ENCODE measurements at regions not wholly inside any gene's neighbourhood (a gene's known extent, or its start where the extent isn't known, plus 50 kb on each side); places are given as distances from the start of the nearest gene placed in this dataset.

GRCh38 chr18:46424898-46425297, 232.1 kb downstream of the LOXHD1 start:
- DNase-seq (ENCODE audit: low spot score) = peak; percentile 35
- H3K4ac ChIP-seq (ENCODE audit: low read length) = no peak overlapping the region
- no peak overlapping the region for H2BK120ac ChIP-seq (ENCODE audit: low read depth, low read length)
- H3K4me2 ChIP-seq (ENCODE audit: insufficient read depth, low read length, poor library complexity, severe bottlenecking) = no peak overlapping the region
- no peak overlapping the region for H4K8ac ChIP-seq (ENCODE audit: low read depth, low read length)
- no peaks in the 10 kb centered on the region for H3K27me3 ChIP-seq (ENCODE audit: control insufficient read depth in 3 of 3, insufficient read depth in 3 of 3, low read depth in 1 of 3, low read length in 3 of 3)
- no peak overlapping the region for H2BK15ac ChIP-seq (ENCODE audit: low read length)
- no peak overlapping the region for H3K4me3 ChIP-seq (ENCODE audit: low read length in 2 of 2)
- peak overlapping the region; percentile 64 for H3K18ac ChIP-seq (ENCODE audit: low read length)
- peak overlapping the region; percentile 20 for H2AK5ac ChIP-seq (ENCODE audit: low read depth, low read length)
- no peak overlapping the region for H2BK12ac ChIP-seq (ENCODE audit: low read length)
- peaks cover 2 to 4% of the 10 kb centered on the region in 2 donors for H3K9me3 ChIP-seq (replicated peaks in 1 of 2; ENCODE audit: control insufficient read depth in 2 of 2, insufficient read depth in 1 of 2, low read depth in 1 of 2, low read length in 2 of 2)
- H3K27ac ChIP-seq (replicated peaks; ENCODE audit: low read length) = no peak overlapping the region
- H2AFZ ChIP-seq (ENCODE audit: low read length) = no peak overlapping the region
- no CpG with 5 or more reads among the region's 8 CpGs for WGBS, 2 donors (ENCODE audit: extremely low coverage in 2 of 2, insufficient read length in 2 of 2, insufficient replicate concordance in 1 of 2)
- peaks cover 0 to 23% of the 10 kb centered on the region in 2 donors for H3K4me1 ChIP-seq (ENCODE audit: control insufficient read depth in 2 of 2, insufficient read depth in 1 of 2, low read depth in 1 of 2, low read length in 2 of 2)
- no peak overlapping the region for H3K14ac ChIP-seq (ENCODE audit: low read length)
- H3K79me1 ChIP-seq (ENCODE audit: low read depth, low read length) = peaks cover 5% of the 10 kb centered on the region
- no peak overlapping the region for H3K23ac ChIP-seq (ENCODE audit: low read depth, low read length, poor library complexity)
- H2BK5ac ChIP-seq (ENCODE audit: low read length) = no peak overlapping the region
- no peak overlapping the region for H4K91ac ChIP-seq (ENCODE audit: low read depth, low read length, poor library complexity)
- H3K9ac ChIP-seq (ENCODE audit: low read depth, low read length, poor library complexity) = no peak overlapping the region
- peaks cover 2 to 5% of the 10 kb centered on the region in 2 donors for H3K36me3 ChIP-seq (replicated peaks in 1 of 2; ENCODE audit: control insufficient read depth in 2 of 2, insufficient read depth in 2 of 2, low read length in 2 of 2)

- peak overlapping the region; percentile 20 for H2AK5ac ChIP-seq (ENCODE audit: low read depth, low read length)
- H3K9ac ChIP-seq (ENCODE audit: low read depth, low read length, poor library complexity) = no peak overlapping the region
- no peak overlapping the region for H3K4me2 ChIP-seq (ENCODE audit: insufficient read depth, low read length, poor library complexity, severe bottlenecking)
- H3K4me1 ChIP-seq (ENCODE audit: control insufficient read depth in 2 of 2, insufficient read depth in 1 of 2, low read depth in 1 of 2, low read length in 2 of 2) = peaks cover 0 to 23% of the 10 kb centered on the region in 2 donors
- no peak overlapping the region for H2BK15ac ChIP-seq (ENCODE audit: low read length)
- H3K27me3 ChIP-seq (ENCODE audit: control insufficient read depth in 3 of 3, insufficient read depth in 3 of 3, low read depth in 1 of 3, low read length in 3 of 3) = no peaks in the 10 kb centered on the region
- H3K4me3 ChIP-seq (ENCODE audit: low read length in 2 of 2) = no peak overlapping the region
- peaks cover 5% of the 10 kb centered on the region for H3K79me1 ChIP-seq (ENCODE audit: low read depth, low read length)
- no peak overlapping the region for H3K18ac ChIP-seq (ENCODE audit: low read length)
- no peak overlapping the region for H2BK120ac ChIP-seq (ENCODE audit: low read depth, low read length)
- no peak overlapping the region for H2BK12ac ChIP-seq (ENCODE audit: low read length)
- no peak overlapping the region for H4K91ac ChIP-seq (ENCODE audit: low read depth, low read length, poor library complexity)
- no peak overlapping the region for H3K14ac ChIP-seq (ENCODE audit: low read length)
- H3K36me3 ChIP-seq (replicated peaks in 1 of 2; ENCODE audit: control insufficient read depth in 2 of 2, insufficient read depth in 2 of 2, low read length in 2 of 2) = peaks cover 0 to 5% of the 10 kb centered on the region in 2 donors
- no peak for DNase-seq (ENCODE audit: low spot score)
- H4K8ac ChIP-seq (ENCODE audit: low read depth, low read length) = no peak overlapping the region
- whole genome bisulfite sequencing, 2 donors (ENCODE audit: extremely low coverage in 2 of 2, insufficient read length in 2 of 2, insufficient replicate concordance in 1 of 2) = no CpG with 5 or more reads among the region's 3 CpGs
- H3K27ac ChIP-seq (replicated peaks; ENCODE audit: low read length) = no peak overlapping the region
- H2BK5ac ChIP-seq (ENCODE audit: low read length) = no peak overlapping the region
- peaks cover 2 to 4% of the 10 kb centered on the region in 2 donors for H3K9me3 ChIP-seq (replicated peaks in 1 of 2; ENCODE audit: control insufficient read depth in 2 of 2, insufficient read depth in 1 of 2, low read depth in 1 of 2, low read length in 2 of 2)
- H2AFZ ChIP-seq (ENCODE audit: low read length) = no peak overlapping the region
- no peak overlapping the region for H3K4ac ChIP-seq (ENCODE audit: low read length)
- peak overlapping the region; percentile 7 for H3K23ac ChIP-seq (ENCODE audit: low read depth, low read length, poor library complexity)
Measured at GRCh38 chr18:46425511-46425910, 231.5 kb downstream of the LOXHD1 start.

- Histone ChIP-seq H3K36me3 (replicated peaks in 1 of 2; ENCODE audit: control insufficient read depth in 2 of 2, insufficient read depth in 2 of 2, low read length in 2 of 2) (peaks cover 0 to 3% of the 10 kb centered on the region in 2 donors), H3K9me3 (replicated peaks in 1 of 2; ENCODE audit: control insufficient read depth in 2 of 2, insufficient read depth in 1 of 2, low read depth in 1 of 2, low read length in 2 of 2) (peaks cover 2 to 4% of the 10 kb centered on the region in 2 donors), H2AFZ (ENCODE audit: low read length) (no peak overlapping the region), H3K4me1 (ENCODE audit: control insufficient read depth in 2 of 2, insufficient read depth in 1 of 2, low read depth in 1 of 2, low read length in 2 of 2) (peaks cover under 1 to 24% of the 10 kb centered on the region in 2 donors), H3K4me2 (ENCODE audit: insufficient read depth, low read length, poor library complexity, severe bottlenecking) (no peak overlapping the region), H3K9ac (ENCODE audit: low read depth, low read length, poor library complexity) (no peak overlapping the region), H2BK12ac (ENCODE audit: low read length) (no peak overlapping the region), H4K8ac (ENCODE audit: low read depth, low read length) (no peak overlapping the region), H3K4me3 (ENCODE audit: low read length in 2 of 2) (no peak overlapping the region), H3K18ac (ENCODE audit: low read length) (no peak overlapping the region), H2BK15ac (ENCODE audit: low read length) (no peak overlapping the region), H3K27ac (replicated peaks; ENCODE audit: low read length) (no peak overlapping the region), H2BK120ac (ENCODE audit: low read depth, low read length) (no peak overlapping the region), H4K91ac (ENCODE audit: low read depth, low read length, poor library complexity) (no peak overlapping the region), H3K27me3 (ENCODE audit: control insufficient read depth in 3 of 3, insufficient read depth in 3 of 3, low read depth in 1 of 3, low read length in 3 of 3) (no peaks in the 10 kb centered on the region), H3K23ac (ENCODE audit: low read depth, low read length, poor library complexity) (no peak overlapping the region), H3K14ac (ENCODE audit: low read length) (no peak overlapping the region), H2AK5ac (ENCODE audit: low read depth, low read length) (no peak overlapping the region), H3K79me1 (ENCODE audit: low read depth, low read length) (peaks cover 5% of the 10 kb centered on the region), H3K4ac (ENCODE audit: low read length) (no peak overlapping the region), H2BK5ac (ENCODE audit: low read length) (no peak overlapping the region)
- WGBS, 2 donors (ENCODE audit: extremely low coverage in 2 of 2, insufficient read length in 2 of 2, insufficient replicate concordance in 1 of 2) = no CpG with 5 or more reads among the region's 5 CpGs
- no peak for DNase-seq (ENCODE audit: low spot score)
Measured at GRCh38 chr18:46426021-46426678, 230.9 kb downstream of the LOXHD1 start.

GRCh38 chr18:46426679-46427047, 230.4 kb downstream of the LOXHD1 start:
- H3K4ac ChIP-seq (ENCODE audit: low read length) = no peak overlapping the region
- H2BK5ac ChIP-seq (ENCODE audit: low read length) = no peak overlapping the region
- H2BK12ac ChIP-seq (ENCODE audit: low read length) = no peak overlapping the region
- no CpG with 5 or more reads among the region's 1 CpG for WGBS, 2 donors (ENCODE audit: extremely low coverage in 2 of 2, insufficient read length in 2 of 2, insufficient replicate concordance in 1 of 2)
- H2BK120ac ChIP-seq (ENCODE audit: low read depth, low read length) = no peak overlapping the region
- H3K36me3 ChIP-seq (replicated peaks in 1 of 2; ENCODE audit: control insufficient read depth in 2 of 2, insufficient read depth in 2 of 2, low read length in 2 of 2) = no peaks in the 10 kb centered on the region
- H3K18ac ChIP-seq (ENCODE audit: low read length) = no peak overlapping the region
- H3K23ac ChIP-seq (ENCODE audit: low read depth, low read length, poor library complexity) = no peak overlapping the region
- no peak overlapping the region for H3K9ac ChIP-seq (ENCODE audit: low read depth, low read length, poor library complexity)
- no peaks in the 10 kb centered on the region for H3K27me3 ChIP-seq (ENCODE audit: control insufficient read depth in 3 of 3, insufficient read depth in 3 of 3, low read depth in 1 of 3, low read length in 3 of 3)
- no peak overlapping the region for H2AK5ac ChIP-seq (ENCODE audit: low read depth, low read length)
- no peak for DNase-seq (ENCODE audit: low spot score)
- H3K14ac ChIP-seq (ENCODE audit: low read length) = no peak overlapping the region
- H3K4me2 ChIP-seq (ENCODE audit: insufficient read depth, low read length, poor library complexity, severe bottlenecking) = no peak overlapping the region
- no peak overlapping the region for H4K8ac ChIP-seq (ENCODE audit: low read depth, low read length)
- H3K4me1 ChIP-seq (ENCODE audit: control insufficient read depth in 2 of 2, insufficient read depth in 1 of 2, low read depth in 1 of 2, low read length in 2 of 2) = peaks cover 6 to 26% of the 10 kb centered on the region in 2 donors
- H3K27ac ChIP-seq (replicated peaks; ENCODE audit: low read length) = no peak overlapping the region
- no peak overlapping the region for H4K91ac ChIP-seq (ENCODE audit: low read depth, low read length, poor library complexity)
- peaks cover 5% of the 10 kb centered on the region for H3K79me1 ChIP-seq (ENCODE audit: low read depth, low read length)
- H2BK15ac ChIP-seq (ENCODE audit: low read length) = no peak overlapping the region
- no peak overlapping the region for H3K4me3 ChIP-seq (ENCODE audit: low read length in 2 of 2)
- H3K9me3 ChIP-seq (replicated peaks in 1 of 2; ENCODE audit: control insufficient read depth in 2 of 2, insufficient read depth in 1 of 2, low read depth in 1 of 2, low read length in 2 of 2) = peaks cover 0 to 4% of the 10 kb centered on the region in 2 donors
- no peak overlapping the region for H2AFZ ChIP-seq (ENCODE audit: low read length)
